ENCODE measurements at regions not wholly inside any gene's neighbourhood (a gene's known extent, or its start where the extent isn't known, plus 50 kb on each side); places are given as distances from the start of the nearest gene placed in this dataset.

- TF ChIP-seq EZH2 (conservative IDR thresholded peaks at IDR 0.05; ENCODE audit: low read depth, low read length), result no peak
- TF ChIP-seq ATF7 (IDR thresholded peaks at IDR 0.05), result no peak
- no peak for TF ChIP-seq ATF7 (CRISPR knock-in tag; IDR thresholded peaks at IDR 0.05)
- TF ChIP-seq NR2C2 (CRISPR knock-in tag; IDR thresholded peaks at IDR 0.05; ENCODE audit: borderline replicate concordance), result no peak
- TF ChIP-seq CTCF (CRISPR knock-in tag; IDR thresholded peaks at IDR 0.05), result no peak
- TF ChIP-seq ARNTL (CRISPR knock-in tag; IDR thresholded peaks at IDR 0.05), result no peak
- no peak for TF ChIP-seq USF2 (IDR thresholded peaks at IDR 0.05; ENCODE audit: low read depth, low read length)
- no peak for TF ChIP-seq USF2 (CRISPR knock-in tag; IDR thresholded peaks at IDR 0.05; ENCODE audit: borderline replicate concordance)
- no peak for TF ChIP-seq MAX (IDR thresholded peaks at IDR 0.05)
- no peak for TF ChIP-seq MAZ (IDR thresholded peaks at IDR 0.05; ENCODE audit: borderline replicate concordance, low read depth, low read length)
- no peak for TF ChIP-seq MAZ (CRISPR knock-in tag; IDR thresholded peaks at IDR 0.05; ENCODE audit: low read depth)
- no peak for TF ChIP-seq ARHGAP35 (CRISPR knock-in tag; IDR thresholded peaks at IDR 0.05; ENCODE audit: borderline replicate concordance)
- no peak for TF ChIP-seq JUN (CRISPR knock-in tag; IDR thresholded peaks at IDR 0.05)
- TF ChIP-seq NR1H2 (CRISPR knock-in tag; IDR thresholded peaks at IDR 0.05; ENCODE audit: borderline replicate concordance, low read depth), result no peak
Measured at GRCh38 chr5:8906303-8906967, 639.4 kb downstream of the SEMA5A start.
